ENCODE measurements at regions not wholly inside any gene's neighbourhood (a gene's known extent, or its start where the extent isn't known, plus 50 kb on each side); places are given as distances from the start of the nearest gene placed in this dataset.

GRCh38 chr17:34203018-34203638 is 52.0 kb upstream of the CCL2 start:
- no peak for DNase-seq

GRCh38 chr17:34204402-34204801 is 50.7 kb upstream of the CCL2 start:
- no peak for DNase-seq

Data from activated CD8-positive, alpha-beta memory T cell treated with anti-CD3 and anti-CD28 coated beads, Interleukin-2, amount 50 U/mL, for 4 hours (primary cell).